Activated naive CD8-positive, alpha-beta T cell treated with anti-CD3 and anti-CD28 coated beads, Interleukin-2, amount 50 U/mL, for 24 hours (primary cell): ENCODE measurements at regions not wholly inside any gene's neighbourhood (a gene's known extent, or its start where the extent isn't known, plus 50 kb on each side); places are given as distances from the start of the nearest gene placed in this dataset.

Experiments used
- ATAC-seq: fragments of 150-1000 bp; cut with Tn5 transposase; one replicate; pipeline ENCODE4 v1.10.0; 2021
- DNase-seq: peaks from one replicate; pipeline ENCODE4 v3.0.0; 2021
- H3K27ac Mint-ChIP-seq: one replicate; pipeline ENCODE4 v1.8.0; 2021; ENCODE audit warnings: mild to moderate bottlenecking, mixed read lengths
- H3K27me3 Mint-ChIP-seq: one replicate; pipeline ENCODE4 v1.8.0; 2021; ENCODE audit warnings: mixed read lengths
- H3K36me3 Mint-ChIP-seq: one replicate; pipeline ENCODE4 v1.8.0; 2021; ENCODE audit warnings: low read depth, mixed read lengths
- H3K4me1 Mint-ChIP-seq: one replicate; pipeline ENCODE4 v1.8.0; 2021; ENCODE audit warnings: mixed read lengths
- H3K4me3 Mint-ChIP-seq: one replicate; pipeline ENCODE4 v1.8.0; 2021; ENCODE audit warnings: mild to moderate bottlenecking, moderate library complexity, mixed read lengths
- H3K9me3 Mint-ChIP-seq: one replicate; pipeline ENCODE4 v1.8.0; 2021; ENCODE audit warnings: mixed read lengths

DNA sequence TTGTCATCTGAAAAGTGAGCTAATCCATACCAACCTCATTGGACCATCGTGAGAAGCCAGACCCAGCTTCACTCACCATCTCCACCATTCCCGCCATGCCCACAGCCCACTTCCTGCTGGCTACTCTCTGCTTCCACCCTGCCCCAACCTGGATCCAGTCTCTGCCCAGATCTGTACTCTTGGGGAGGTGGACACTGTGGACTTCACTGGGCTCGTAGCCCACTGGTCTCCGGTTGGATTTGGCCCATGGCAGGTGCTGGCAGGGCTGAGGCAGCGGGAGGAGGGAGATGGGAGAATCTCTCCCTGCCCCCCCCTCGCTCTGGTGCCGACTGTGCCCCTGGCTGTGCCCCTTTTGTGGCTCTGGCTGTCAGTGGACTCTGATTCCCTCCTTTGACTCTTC, 193.8 kb downstream of the ABHD5 start:
- Mint-ChIP-seq H3K4me3 (no peak overlapping the region), H3K9me3 (no peaks in the 10 kb centered on the region)

DNA sequence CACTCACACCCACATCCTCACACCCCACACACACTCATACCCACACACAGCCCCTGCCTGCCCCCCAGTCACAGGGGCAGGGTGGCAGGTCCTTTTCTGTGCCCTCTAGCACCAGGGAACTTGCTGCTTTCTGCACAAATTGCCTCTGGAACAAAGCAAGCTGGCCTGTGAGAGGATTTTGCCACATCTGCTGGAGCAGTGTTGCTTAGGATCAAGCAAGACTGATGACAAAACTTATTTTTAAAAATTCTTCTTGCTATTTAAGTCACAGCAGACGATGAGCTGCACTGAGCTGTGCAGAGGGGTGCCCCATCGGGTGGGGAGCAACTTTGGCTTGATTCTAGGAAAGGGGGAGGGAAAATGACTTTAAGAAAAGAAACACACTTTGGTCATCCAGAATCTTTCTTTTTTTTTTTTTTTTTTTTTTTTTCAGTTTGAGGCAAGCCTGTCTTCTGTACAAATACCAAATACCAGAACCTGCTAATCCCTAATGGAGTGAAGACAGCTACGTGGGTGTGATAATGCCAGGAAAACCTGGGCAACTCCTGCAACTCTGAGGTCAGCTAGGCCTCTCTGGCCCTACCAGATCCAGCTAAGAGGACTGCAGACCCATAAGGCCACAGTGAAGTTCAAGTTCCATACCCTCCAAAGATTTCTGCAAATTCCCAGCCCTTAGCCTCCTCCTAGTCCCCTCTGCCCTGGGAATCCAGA, 195.3 kb downstream of the ABHD5 start:
- Mint-ChIP-seq H3K36me3 (no peaks in the 10 kb centered on the region), H3K27me3 (peaks cover 4% of the 10 kb centered on the region), H3K9me3 (no peaks in the 10 kb centered on the region), H3K4me1 (no peaks in the 10 kb centered on the region), H3K27ac (no peak overlapping the region), H3K4me3 (no peak overlapping the region)
- no peak for ATAC-seq
- no peak for DNase-seq

More for the DNA sequence above, 193.8 kb downstream of the ABHD5 start:
- H3K4me1 Mint-ChIP-seq, result no peaks in the 10 kb centered on the region
- H3K27me3 Mint-ChIP-seq, result peaks cover 4% of the 10 kb centered on the region
- H3K36me3 Mint-ChIP-seq, result no peaks in the 10 kb centered on the region
- no peak for DNase-seq
- no peak for ATAC-seq
- no peak overlapping the region for H3K27ac Mint-ChIP-seq

DNA sequence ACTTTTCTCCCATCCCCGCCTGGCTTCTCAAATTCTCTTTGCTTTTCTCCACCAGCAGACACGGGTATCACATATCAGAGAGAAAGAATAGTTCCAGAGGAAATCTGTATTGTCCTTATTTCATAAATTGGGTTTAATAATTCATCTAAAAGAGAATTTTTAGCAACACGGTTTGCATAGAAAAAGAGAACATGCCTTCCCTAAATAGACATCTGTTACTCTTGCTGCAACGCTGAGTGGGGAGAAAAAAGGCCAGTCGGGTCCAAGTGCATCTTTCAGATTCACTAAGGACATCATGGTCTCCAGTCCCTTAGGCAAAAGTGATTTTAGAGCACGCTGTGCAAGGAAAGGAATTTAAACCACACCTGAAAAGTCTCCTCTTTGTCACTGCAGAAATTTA, 201.3 kb downstream of the ABHD5 start:
- Mint-ChIP-seq H3K27ac (no peak overlapping the region), H3K36me3 (no peaks in the 10 kb centered on the region), H3K4me1 (peaks cover 20% of the 10 kb centered on the region), H3K4me3 (no peak overlapping the region), H3K9me3 (no peaks in the 10 kb centered on the region), H3K27me3 (peaks cover 49% of the 10 kb centered on the region)
- DNase-seq (no peak), ATAC-seq (no peak)

DNA sequence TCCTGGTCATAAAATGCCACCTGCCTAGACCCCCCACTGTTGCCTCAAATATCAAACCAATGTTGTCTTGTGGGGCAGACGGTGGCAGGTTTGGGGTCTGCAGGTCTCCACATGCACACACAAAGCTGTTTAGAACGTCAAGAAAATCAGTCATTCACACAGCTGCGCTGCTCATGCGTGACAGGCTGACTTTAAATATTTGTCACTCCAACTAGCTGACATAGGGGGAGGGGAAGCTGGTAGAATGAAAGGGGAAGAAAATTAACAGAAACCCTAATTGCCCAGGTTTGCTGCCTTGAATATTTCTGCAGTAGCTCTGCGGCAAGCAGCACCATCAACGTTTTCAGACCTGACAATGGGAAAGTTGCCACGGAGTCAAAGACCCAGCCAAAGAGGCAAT, 201.8 kb downstream of the ABHD5 start:
- H3K4me1 Mint-ChIP-seq, result peaks cover 20% of the 10 kb centered on the region
- H3K9me3 Mint-ChIP-seq, result no peaks in the 10 kb centered on the region
- no peak for ATAC-seq
- H3K27me3 Mint-ChIP-seq, result peaks cover 48% of the 10 kb centered on the region
- DNase-seq, result no peak
- no peak overlapping the region for H3K4me3 Mint-ChIP-seq
- H3K27ac Mint-ChIP-seq, result no peak overlapping the region
- no peaks in the 10 kb centered on the region for H3K36me3 Mint-ChIP-seq

DNA sequence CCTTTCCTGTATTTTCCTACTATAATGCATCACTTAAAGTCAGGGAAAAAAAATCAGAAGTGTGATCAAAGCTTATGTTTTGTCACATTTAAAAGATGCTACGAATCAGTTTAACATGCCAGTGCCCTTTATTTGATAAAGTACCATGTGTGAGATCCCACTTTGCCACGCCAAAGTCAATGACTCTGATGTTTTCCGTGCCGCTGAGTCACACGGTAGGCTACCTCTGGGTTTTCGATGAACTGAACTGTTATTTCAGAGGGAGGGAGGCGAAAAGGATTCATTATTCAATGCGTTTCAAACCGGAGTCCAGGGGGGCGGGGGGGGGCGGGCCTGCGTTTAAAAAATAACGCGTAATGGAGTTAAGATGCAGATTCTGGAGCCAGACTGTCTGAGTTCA, 203.0 kb downstream of the ABHD5 start:
- Mint-ChIP-seq H3K4me3 (peak overlapping the region; percentile 67), H3K9me3 (no peaks in the 10 kb centered on the region), H3K27ac (no peak overlapping the region), H3K27me3 (peaks cover 53% of the 10 kb centered on the region), H3K4me1 (peaks cover 20% of the 10 kb centered on the region), H3K36me3 (no peaks in the 10 kb centered on the region)
- DNase-seq (peak; percentile 16), ATAC-seq (peak; percentile 45)

DNA sequence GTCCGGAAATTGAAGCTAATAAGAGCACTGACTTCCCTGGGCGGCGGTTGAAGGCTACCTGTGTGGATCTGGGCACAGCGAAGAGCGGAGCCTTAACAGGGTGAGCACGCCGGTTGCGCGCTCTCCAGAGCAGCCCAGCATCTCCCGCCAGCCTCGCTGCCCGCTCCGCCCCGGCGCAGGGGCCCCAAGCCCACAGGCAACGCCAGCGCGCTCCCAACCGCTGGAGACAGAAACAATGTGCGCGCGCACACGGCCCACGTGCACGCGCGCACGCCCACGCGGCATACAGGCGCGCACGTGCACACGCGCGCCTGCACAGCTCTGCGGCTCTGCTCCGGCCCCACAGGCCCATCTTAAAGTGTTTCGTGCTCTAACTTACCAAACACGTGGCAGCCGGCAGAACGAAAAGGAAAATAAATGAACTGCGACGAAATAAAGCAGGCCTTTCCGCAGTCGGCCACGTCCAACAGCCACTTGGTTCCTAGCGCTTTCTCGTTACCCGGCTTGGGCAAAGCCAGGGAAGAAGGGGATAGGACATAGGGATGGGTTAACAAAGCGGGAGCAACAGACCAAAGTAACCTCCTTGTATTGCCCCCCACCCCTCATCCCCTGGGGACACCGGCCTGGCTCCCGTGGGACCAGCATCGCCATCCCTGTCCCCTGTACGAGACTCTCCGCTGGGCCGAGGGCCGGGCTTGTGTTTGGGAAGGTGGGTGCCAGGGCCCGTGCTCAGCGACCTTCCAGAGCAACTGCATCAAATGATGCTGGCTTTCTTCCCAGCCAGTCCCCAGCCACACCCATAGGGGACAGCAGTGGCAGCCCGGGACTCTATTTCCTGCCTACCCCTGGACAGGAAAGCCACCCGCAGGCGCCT, 203.7 kb downstream of the ABHD5 start:
- H3K4me3 Mint-ChIP-seq, result peak overlapping the region; percentile 67
- peak overlapping the region; percentile 62 for H3K27ac Mint-ChIP-seq
- DNase-seq (peak; percentile 49), ATAC-seq (peak; percentile 82)
- H3K4me1 Mint-ChIP-seq, result peaks cover 20% of the 10 kb centered on the region
- peaks cover 55% of the 10 kb centered on the region for H3K27me3 Mint-ChIP-seq
- no peaks in the 10 kb centered on the region for H3K36me3 Mint-ChIP-seq
- H3K9me3 Mint-ChIP-seq, result no peaks in the 10 kb centered on the region

DNA sequence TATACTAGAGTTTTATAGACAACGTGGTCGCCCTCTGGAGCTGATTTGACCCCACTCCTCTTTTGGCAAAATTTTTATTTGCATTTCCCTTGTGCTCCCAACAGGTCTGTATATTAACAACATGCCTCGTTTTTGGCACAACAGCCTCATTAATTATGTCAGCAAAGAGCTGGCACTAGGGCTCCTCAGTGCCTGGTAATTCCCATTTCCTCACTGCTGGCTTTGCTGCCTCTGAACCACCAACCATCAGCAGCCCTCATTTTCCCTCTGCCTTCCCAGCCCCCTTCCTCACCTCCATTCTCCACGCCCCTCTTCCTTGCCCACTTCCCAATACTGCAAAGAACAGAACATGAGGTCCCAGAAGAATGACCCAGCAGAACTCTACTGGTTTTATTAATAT, 204.8 kb downstream of the ABHD5 start:
- Mint-ChIP-seq H3K4me3 (no peak overlapping the region), H3K4me1 (peaks cover 20% of the 10 kb centered on the region), H3K27ac (no peak overlapping the region), H3K9me3 (peaks cover 3% of the 10 kb centered on the region), H3K27me3 (peaks cover 59% of the 10 kb centered on the region), H3K36me3 (no peaks in the 10 kb centered on the region)
- DNase-seq (no peak), ATAC-seq (no peak)

DNA sequence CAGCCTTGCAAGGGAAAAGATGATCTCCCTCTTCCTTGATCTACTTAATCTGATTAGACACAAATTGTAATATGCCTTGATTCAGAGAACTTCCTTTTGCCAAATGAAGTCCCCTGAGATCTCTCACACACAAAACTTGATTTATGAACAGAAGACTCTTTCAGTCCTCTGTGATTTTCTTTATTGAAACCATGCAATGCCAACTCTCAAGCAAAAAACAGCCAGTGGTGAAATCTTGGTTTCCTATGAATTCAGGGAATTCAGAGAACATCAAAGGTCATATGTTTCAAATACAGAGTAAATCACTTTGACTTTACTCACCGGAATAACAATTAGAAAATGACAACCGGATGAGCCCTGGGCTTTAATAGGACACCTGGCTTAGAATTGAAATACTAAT, 211.7 kb downstream of the ABHD5 start:
- Mint-ChIP-seq H3K9me3 (peaks cover 3% of the 10 kb centered on the region), H3K4me3 (no peak overlapping the region), H3K36me3 (no peaks in the 10 kb centered on the region), H3K27ac (no peak overlapping the region), H3K4me1 (peaks cover 2% of the 10 kb centered on the region), H3K27me3 (peaks cover 21% of the 10 kb centered on the region)
- DNase-seq, result no peak
- ATAC-seq, result no peak

DNA sequence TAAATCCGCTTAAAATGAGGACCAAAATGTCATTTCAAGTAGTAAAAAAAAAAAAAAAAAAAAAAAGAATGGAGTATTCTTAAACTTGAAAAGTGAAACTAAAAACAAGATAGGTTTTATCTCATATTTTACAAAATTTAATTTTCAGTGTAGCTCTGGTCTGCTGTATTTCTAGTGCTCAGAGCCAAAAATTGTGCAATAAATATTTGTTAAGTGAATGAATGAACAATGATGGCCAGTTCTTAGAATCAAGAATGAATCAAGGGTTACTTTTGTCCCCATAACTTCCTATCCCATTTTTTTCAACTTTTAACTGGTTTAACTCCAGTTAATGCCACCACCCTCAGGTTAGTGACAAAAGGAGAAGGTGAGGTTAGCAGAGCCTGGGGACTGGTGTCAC, 214.4 kb downstream of the ABHD5 start:
- Mint-ChIP-seq H3K36me3 (no peaks in the 10 kb centered on the region), H3K4me3 (no peak overlapping the region), H3K4me1 (peaks cover 2% of the 10 kb centered on the region), H3K27me3 (peaks cover 9% of the 10 kb centered on the region), H3K9me3 (peaks cover 3% of the 10 kb centered on the region), H3K27ac (no peak overlapping the region)
- no peak for ATAC-seq
- DNase-seq, result no peak

DNA sequence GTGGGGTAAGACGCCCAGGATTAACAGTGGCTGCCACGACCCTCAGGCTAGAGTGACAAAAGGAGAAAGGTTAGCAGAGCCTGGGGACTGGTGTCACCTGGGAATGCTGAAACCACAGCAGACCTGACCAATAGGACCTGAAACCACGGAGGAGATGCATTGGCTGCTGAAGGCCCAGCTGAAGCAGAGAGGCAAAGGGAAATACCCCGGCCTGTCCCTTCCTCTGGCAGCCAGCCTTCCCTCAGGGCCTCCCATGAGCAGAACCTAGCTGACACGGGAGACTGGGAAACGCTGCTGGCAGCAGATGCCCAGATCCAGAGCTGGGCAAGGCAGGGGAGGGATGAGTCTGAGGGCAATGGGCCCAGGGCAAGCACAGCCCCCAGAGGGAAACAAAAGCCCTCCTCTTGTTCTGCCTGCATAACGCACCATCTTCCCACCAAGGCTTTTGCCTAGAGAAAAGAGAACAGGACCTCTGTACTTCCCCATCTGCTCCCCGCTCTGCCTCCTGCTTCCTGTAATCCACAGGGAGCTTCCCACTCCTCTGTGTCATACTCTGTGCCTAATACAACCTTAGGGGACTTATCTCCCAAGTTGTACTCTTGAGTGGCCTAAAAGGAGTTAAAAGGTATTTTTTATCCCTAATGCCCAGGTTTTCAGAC, 216.2 kb downstream of the ABHD5 start:
- ATAC-seq (no peak), DNase-seq (no peak)
- H3K9me3 Mint-ChIP-seq, result no peaks in the 10 kb centered on the region
- no peaks in the 10 kb centered on the region for H3K36me3 Mint-ChIP-seq
- peaks cover 6% of the 10 kb centered on the region for H3K27me3 Mint-ChIP-seq
- peaks cover 2% of the 10 kb centered on the region for H3K4me1 Mint-ChIP-seq
- H3K27ac Mint-ChIP-seq, result no peak overlapping the region
- H3K4me3 Mint-ChIP-seq, result no peak overlapping the region

DNA sequence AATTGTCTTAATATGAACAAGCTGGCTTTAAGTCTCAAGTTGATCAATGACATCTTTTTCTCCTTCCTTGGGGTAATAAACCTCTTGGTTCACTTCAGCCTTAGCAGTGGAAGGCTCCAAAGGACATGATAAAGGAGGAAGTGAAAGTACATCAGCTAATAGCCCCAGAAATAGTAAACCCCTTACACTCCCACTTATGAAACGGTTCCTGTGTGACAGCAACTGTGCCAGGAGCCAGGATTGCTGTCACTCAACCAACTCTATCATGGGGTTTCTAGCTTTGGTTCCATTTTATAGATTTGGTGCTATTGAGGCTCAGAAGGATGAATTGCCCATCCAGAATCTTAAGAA, 216.7 kb downstream of the ABHD5 start:
- DNase-seq (no peak), ATAC-seq (no peak)
- no peak overlapping the region for H3K27ac Mint-ChIP-seq
- H3K36me3 Mint-ChIP-seq, result no peaks in the 10 kb centered on the region
- peaks cover 2% of the 10 kb centered on the region for H3K4me1 Mint-ChIP-seq
- H3K4me3 Mint-ChIP-seq, result no peak overlapping the region
- no peaks in the 10 kb centered on the region for H3K9me3 Mint-ChIP-seq
- H3K27me3 Mint-ChIP-seq, result peaks cover 4% of the 10 kb centered on the region

DNA sequence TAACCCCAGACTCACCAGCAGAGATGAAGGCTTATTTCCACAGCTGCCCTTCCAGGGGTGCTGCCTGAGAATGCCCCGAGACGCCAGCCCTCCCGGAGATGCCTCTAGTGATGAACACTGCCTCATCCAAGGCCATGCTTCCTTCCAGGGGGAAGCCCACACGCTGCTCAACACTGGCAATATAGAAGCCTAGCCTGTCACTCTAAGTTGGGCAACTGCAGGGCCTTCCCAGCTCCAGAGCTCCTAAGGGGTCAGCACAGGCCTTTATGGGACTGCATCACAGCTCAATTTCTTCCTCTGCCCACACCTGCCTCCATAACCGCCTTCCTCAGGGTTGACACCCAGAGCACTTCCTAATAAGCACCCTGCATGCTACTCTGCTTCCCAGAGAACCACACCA, 217.7 kb downstream of the ABHD5 start:
- H3K9me3 Mint-ChIP-seq, result no peaks in the 10 kb centered on the region
- H3K36me3 Mint-ChIP-seq, result no peaks in the 10 kb centered on the region
- H3K4me3 Mint-ChIP-seq, result no peak overlapping the region
- peaks cover 4% of the 10 kb centered on the region for H3K27me3 Mint-ChIP-seq
- DNase-seq (no peak), ATAC-seq (no peak)
- H3K27ac Mint-ChIP-seq, result no peak overlapping the region
- H3K4me1 Mint-ChIP-seq, result peaks cover 2% of the 10 kb centered on the region

DNA sequence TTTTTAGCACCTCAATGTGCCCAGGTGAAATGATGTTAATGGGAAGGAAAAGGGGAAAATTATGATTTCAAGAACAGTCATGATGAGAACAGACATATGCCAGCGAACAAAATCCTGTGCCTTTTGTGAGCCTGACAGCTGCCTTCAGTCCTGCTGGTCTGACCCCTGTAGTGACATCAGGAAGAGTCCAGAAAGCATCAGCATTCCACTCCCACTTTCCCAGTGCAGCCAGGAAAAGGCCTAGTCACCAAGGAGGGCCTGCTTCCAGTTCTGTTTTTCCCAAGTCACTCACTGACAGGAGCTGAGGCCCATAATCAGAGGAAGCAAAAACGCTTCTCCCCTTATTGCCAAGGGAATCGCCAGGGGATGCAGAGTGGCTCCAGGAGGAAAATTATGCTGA, 218.4 kb downstream of the ABHD5 start:
- DNase-seq (no peak), ATAC-seq (no peak)
- Mint-ChIP-seq H3K9me3 (no peaks in the 10 kb centered on the region), H3K4me3 (no peak overlapping the region), H3K27ac (no peak overlapping the region), H3K4me1 (peaks cover 7% of the 10 kb centered on the region), H3K36me3 (no peaks in the 10 kb centered on the region), H3K27me3 (peaks cover 4% of the 10 kb centered on the region)

DNA sequence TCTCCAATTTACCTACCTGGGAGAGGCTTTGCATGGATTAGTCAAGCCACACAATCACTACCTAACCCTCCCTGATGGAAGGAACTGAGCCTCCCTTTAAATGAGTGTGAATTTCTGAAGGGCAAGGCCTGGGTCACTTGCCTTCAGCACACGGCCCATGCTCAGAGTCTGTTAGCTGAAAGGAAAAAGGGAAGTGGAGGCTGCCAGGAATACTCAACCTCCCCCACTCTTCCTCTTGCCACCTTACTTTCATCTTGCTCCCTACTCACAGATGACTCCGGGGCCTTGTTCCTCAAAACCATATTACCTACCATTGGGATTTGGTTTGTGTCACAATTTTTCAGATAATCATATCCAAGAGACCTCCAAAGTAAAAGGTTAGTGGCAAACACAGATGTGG, 220.0 kb downstream of the ABHD5 start:
- DNase-seq, result no peak
- Mint-ChIP-seq H3K4me1 (peaks cover 7% of the 10 kb centered on the region), H3K4me3 (no peak overlapping the region), H3K36me3 (no peaks in the 10 kb centered on the region), H3K27ac (no peak overlapping the region), H3K27me3 (peaks cover 1% of the 10 kb centered on the region), H3K9me3 (no peaks in the 10 kb centered on the region)
- ATAC-seq, result no peak
